Hepatocyte (in vitro differentiated cells): ENCODE measurements at regions not wholly inside any gene's neighbourhood (a gene's known extent, or its start where the extent isn't known, plus 50 kb on each side); places are given as distances from the start of the nearest gene placed in this dataset.

Experiments used
- EZH2 ChIP-seq: fragments of 200-600 bp; sonication (generic); IDR thresholded peaks from 2 replicates; pipeline ENCODE4 v1.6.1; 2016; ENCODE audit warnings: antibody characterized with exemption, mild to moderate bottlenecking, borderline replicate concordance
- TF ChIP-seq, protein P1 (sequence below): fragments of 200-600 bp; sonication (generic); IDR thresholded peaks from 2 replicates; pipeline ENCODE4 v1.5.1; 2016; ENCODE audit warnings: antibody characterized with exemption, mild to moderate bottlenecking; ENCODE audit not compliant: poor library complexity

DNA sequence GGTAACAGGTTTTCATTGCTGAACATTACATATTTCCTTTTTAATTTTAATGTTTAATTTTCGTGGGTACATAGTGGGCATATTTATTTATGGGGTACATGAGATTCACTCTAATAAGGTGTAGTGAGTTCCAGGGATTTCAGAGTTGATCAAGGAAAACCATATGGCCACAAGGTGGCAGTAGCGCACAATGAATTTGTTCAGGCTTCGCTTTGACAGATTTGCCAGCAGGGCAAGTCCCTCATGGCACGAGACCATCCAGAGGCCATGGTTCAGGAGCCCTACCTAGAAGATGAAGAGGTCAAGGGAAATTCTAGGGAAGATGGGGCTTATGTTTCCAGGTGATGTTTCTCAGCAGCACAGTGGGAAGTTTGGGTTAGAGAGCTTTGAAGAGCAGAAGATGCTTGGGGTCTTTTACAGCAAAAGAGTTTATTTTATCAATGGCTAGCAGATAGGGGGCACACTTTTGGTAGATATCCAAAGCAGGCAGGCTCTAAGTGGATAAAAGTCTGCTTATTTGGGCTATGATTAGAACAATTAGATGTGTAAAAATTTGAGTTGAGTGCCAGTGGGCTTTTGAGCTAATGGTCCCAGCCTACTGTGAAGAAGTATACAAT is 1004.4 kb downstream of the AACS start:
- TF ChIP-seq, protein P1, sequence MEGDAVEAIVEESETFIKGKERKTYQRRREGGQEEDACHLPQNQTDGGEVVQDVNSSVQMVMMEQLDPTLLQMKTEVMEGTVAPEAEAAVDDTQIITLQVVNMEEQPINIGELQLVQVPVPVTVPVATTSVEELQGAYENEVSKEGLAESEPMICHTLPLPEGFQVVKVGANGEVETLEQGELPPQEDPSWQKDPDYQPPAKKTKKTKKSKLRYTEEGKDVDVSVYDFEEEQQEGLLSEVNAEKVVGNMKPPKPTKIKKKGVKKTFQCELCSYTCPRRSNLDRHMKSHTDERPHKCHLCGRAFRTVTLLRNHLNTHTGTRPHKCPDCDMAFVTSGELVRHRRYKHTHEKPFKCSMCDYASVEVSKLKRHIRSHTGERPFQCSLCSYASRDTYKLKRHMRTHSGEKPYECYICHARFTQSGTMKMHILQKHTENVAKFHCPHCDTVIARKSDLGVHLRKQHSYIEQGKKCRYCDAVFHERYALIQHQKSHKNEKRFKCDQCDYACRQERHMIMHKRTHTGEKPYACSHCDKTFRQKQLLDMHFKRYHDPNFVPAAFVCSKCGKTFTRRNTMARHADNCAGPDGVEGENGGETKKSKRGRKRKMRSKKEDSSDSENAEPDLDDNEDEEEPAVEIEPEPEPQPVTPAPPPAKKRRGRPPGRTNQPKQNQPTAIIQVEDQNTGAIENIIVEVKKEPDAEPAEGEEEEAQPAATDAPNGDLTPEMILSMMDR: peak; percentile 45
- no peak for TF ChIP-seq EZH2
